Tibial artery (tissue), 4 donors: ENCODE measurements at regions not wholly inside any gene's neighbourhood (a gene's known extent, or its start where the extent isn't known, plus 50 kb on each side); places are given as distances from the start of the nearest gene placed in this dataset.

Experiments used
- DNase-seq, 2 donors: peaks; one replicate each; pipeline ENCODE4 v3.0.0-alpha.2; 2019
- H3K27ac ChIP-seq, 2 donors: fragments of 200-600 bp; sonication (generic) in 1 of 2; 1 replicate in 1 of 2; 2 replicates in 1 of 2; pipeline ENCODE4 v1.5.1; 2018 to 2019; ENCODE audit warnings: mild to moderate bottlenecking in 1 of 2
- H3K27me3 ChIP-seq, 2 donors: fragments of 200-600 bp; sonication (generic) in 1 of 2; one replicate each; pipeline versions ENCODE4 v1.5.1 to v1.6.0; 2016 to 2019
- H3K36me3 ChIP-seq, 3 donors: fragments of 200-600 bp; sonication (generic) in 2 of 3; one replicate each; pipeline ENCODE4 v1.5.1; 2016 to 2019; ENCODE audit warnings: mild to moderate bottlenecking in 2 of 3
- H3K4me1 ChIP-seq, 4 donors: fragments of 200-600 bp; sonication (generic) in 2 of 4; 1 replicate in 3 of 4; 2 replicates in 1 of 4; pipeline ENCODE4 v1.5.1; 2016 to 2019
- H3K4me3 ChIP-seq, 2 donors: fragments of 200-600 bp; sonication (generic) in 1 of 2; 1 replicate in 1 of 2; 2 replicates in 1 of 2; pipeline ENCODE4 v1.5.1; 2018 to 2019; ENCODE audit warnings: mild to moderate bottlenecking in 2 of 2
- H3K9me3 ChIP-seq, 3 donors: fragments of 200-600 bp; sonication (generic) in 1 of 3; one replicate each; pipeline ENCODE4 v1.5.1; 2016 to 2019
- CTCF ChIP-seq, 2 experiments: fragments of 200-600 bp in 1 of 2; fragments of 450-650 bp in 1 of 2; IDR thresholded peaks; one replicate each; pipeline ENCODE4 v1.5.1; 2017 to 2019; ENCODE audit warnings: antibody characterized with exemption in 2 of 2, mild to moderate bottlenecking in 1 of 2, moderate library complexity in 1 of 2
- intact Hi-C: fragments of 100-400 bp; cut with DNase I; formaldehyde crosslinking; loops from one replicate; pipeline ENCODE4 v1.15.0; 2023; ENCODE audit warnings: low total_unique reads

GRCh38 chr6:6495851-6496250 lies 92.7 kb upstream of the LY86 start:
- Histone ChIP-seq H3K27ac (no peak overlapping the region), H3K27me3 (no peaks in the 10 kb centered on the region), H3K4me3 (no peak overlapping the region), H3K36me3 (no peaks in the 10 kb centered on the region), H3K9me3 (no peaks in the 10 kb centered on the region), H3K4me1 (no peaks in the 10 kb centered on the region)
- intact Hi-C loops, result no loop called here
- no peak for TF ChIP-seq CTCF (IDR thresholded peaks at IDR 0.05)
- no peak for DNase-seq

- H3K36me3 ChIP-seq, result no peaks in the 10 kb centered on the region
- H3K27ac ChIP-seq, result no peak overlapping the region
- intact Hi-C loops, result no loop called here
- no peak for TF ChIP-seq CTCF (IDR thresholded peaks at IDR 0.05)
- H3K4me1 ChIP-seq, result no peaks in the 10 kb centered on the region
- no peak for DNase-seq
- H3K4me3 ChIP-seq, result no peak overlapping the region
- no peaks in the 10 kb centered on the region for H3K9me3 ChIP-seq
- no peaks in the 10 kb centered on the region for H3K27me3 ChIP-seq
Measured at GRCh38 chr6:6497541-6497940, 91.0 kb upstream of the LY86 start.

- no peak for DNase-seq
- intact Hi-C loops, result no loop called here
- Histone ChIP-seq H3K36me3 (no peaks in the 10 kb centered on the region), H3K4me1 (no peaks in the 10 kb centered on the region), H3K27ac (no peak overlapping the region), H3K4me3 (no peak overlapping the region), H3K27me3 (no peaks in the 10 kb centered on the region), H3K9me3 (no peaks in the 10 kb centered on the region)
- TF ChIP-seq CTCF (IDR thresholded peaks at IDR 0.05), result no peak
Measured at GRCh38 chr6:6497976-6498375, 90.5 kb upstream of the LY86 start.

- Histone ChIP-seq H3K4me1 (no peaks in the 10 kb centered on the region), H3K27ac (no peak overlapping the region), H3K27me3 (no peaks in the 10 kb centered on the region), H3K36me3 (no peaks in the 10 kb centered on the region), H3K9me3 (no peaks in the 10 kb centered on the region), H3K4me3 (no peak overlapping the region)
- no peak for DNase-seq
- no peak for TF ChIP-seq CTCF (IDR thresholded peaks at IDR 0.05)
- intact Hi-C loops, result no loop called here
Measured at GRCh38 chr6:6503191-6503590, 85.3 kb upstream of the LY86 start.

GRCh38 chr6:6505111-6505510 lies 83.4 kb upstream of the LY86 start:
- intact Hi-C loops, result no loop called here
- H3K27me3 ChIP-seq, result no peaks in the 10 kb centered on the region
- no peaks in the 10 kb centered on the region for H3K36me3 ChIP-seq
- H3K27ac ChIP-seq, result no peak overlapping the region
- no peak overlapping the region for H3K4me3 ChIP-seq
- H3K9me3 ChIP-seq, result no peaks in the 10 kb centered on the region
- no peaks in the 10 kb centered on the region for H3K4me1 ChIP-seq
- no peak for TF ChIP-seq CTCF (IDR thresholded peaks at IDR 0.05)
- DNase-seq, result no peak

GRCh38 chr6:6508643-6509042 lies 79.9 kb upstream of the LY86 start:
- intact Hi-C loops, result no loop called here
- Histone ChIP-seq H3K4me3 (no peak overlapping the region), H3K4me1 (no peaks in the 10 kb centered on the region), H3K27me3 (no peaks in the 10 kb centered on the region), H3K36me3 (no peaks in the 10 kb centered on the region), H3K9me3 (no peaks in the 10 kb centered on the region), H3K27ac (no peak overlapping the region)
- TF ChIP-seq CTCF (IDR thresholded peaks at IDR 0.05), result no peak
- no peak for DNase-seq
